Thyroid gland (tissue), 4 donors: ENCODE measurements at regions not wholly inside any gene's neighbourhood (a gene's known extent, or its start where the extent isn't known, plus 50 kb on each side); places are given as distances from the start of the nearest gene placed in this dataset.

Experiments used
- CTCF ChIP-seq, 6 experiments: fragments of 200-600 bp in 3 of 6; fragments of 450-650 bp in 3 of 6; sonication (generic) in 3 of 6; IDR thresholded peaks; one replicate each; pipeline ENCODE4 v1.5.1; 2016 to 2019; ENCODE audit warnings: antibody characterized with exemption in 6 of 6, mild to moderate bottlenecking in 2 of 6, inconsistent platforms in 1 of 6, moderate library complexity in 1 of 6
- POLR2A ChIP-seq, 2 donors: fragments of 450-650 bp; IDR thresholded peaks; one replicate each; pipeline ENCODE4 v1.6.1; 2017; ENCODE audit warnings: antibody characterized with exemption in 2 of 2, mild to moderate bottlenecking in 2 of 2, moderate library complexity in 1 of 2

GRCh38 chr12:127480775-127481314 lies 786.1 kb upstream of the TMEM132C start:
- TF ChIP-seq CTCF (IDR thresholded peaks at IDR 0.05) (no peak), POLR2A (IDR thresholded peaks at IDR 0.05) (no peak)
